Fibroblast of the conjunctiva (primary cell): ENCODE measurements at regions not wholly inside any gene's neighbourhood (a gene's known extent, or its start where the extent isn't known, plus 50 kb on each side); places are given as distances from the start of the nearest gene placed in this dataset.
A peak's percentile ranks its signal among the peaks of the same experiment; 100 is the strongest.
"Not testable (repeated sequence)": the region's sequence is repeated elsewhere in the genome, so short reads cannot be mapped to it uniquely, and the experiment has no call there.

Experiments used
- DNase-seq: peaks from one replicate; pipeline ENCODE4 v3.0.0-alpha.2; 2010; ENCODE audit warnings: low read depth

GRCh38 chr11:130550984-130551383 lies 102.5 kb downstream of the ADAMTS15 start:
- no peak for DNase-seq

DNA sequence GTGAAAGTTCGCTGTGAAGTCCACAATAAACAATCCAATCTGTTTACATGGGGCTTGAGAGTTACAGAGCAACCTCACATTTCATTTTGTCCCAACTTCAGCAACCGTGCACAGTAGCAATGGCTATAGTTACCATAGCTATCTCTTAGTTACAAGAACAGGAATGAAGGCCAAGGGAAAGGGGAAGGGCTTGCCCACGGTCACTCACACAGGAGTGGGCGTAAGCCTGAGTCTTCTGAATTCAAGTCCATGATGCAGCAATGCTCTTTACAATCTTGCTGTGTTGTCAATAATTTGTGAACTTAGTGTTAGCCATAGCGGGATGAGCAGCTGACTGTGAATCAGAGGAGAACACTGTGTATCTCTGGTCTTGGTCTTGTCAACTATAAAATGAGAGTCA lies 102.9 kb downstream of the ADAMTS15 start:
- no peak for DNase-seq

GRCh38 chr11:130553306-130553705 lies 104.9 kb downstream of the ADAMTS15 start:
- no peak for DNase-seq

- DNase-seq, result no peak
Measured at GRCh38 chr11:130554241-130555055, 106.0 kb downstream of the ADAMTS15 start.

- no peak for DNase-seq
Measured at GRCh38 chr11:130555251-130555841, 106.9 kb downstream of the ADAMTS15 start.

DNA sequence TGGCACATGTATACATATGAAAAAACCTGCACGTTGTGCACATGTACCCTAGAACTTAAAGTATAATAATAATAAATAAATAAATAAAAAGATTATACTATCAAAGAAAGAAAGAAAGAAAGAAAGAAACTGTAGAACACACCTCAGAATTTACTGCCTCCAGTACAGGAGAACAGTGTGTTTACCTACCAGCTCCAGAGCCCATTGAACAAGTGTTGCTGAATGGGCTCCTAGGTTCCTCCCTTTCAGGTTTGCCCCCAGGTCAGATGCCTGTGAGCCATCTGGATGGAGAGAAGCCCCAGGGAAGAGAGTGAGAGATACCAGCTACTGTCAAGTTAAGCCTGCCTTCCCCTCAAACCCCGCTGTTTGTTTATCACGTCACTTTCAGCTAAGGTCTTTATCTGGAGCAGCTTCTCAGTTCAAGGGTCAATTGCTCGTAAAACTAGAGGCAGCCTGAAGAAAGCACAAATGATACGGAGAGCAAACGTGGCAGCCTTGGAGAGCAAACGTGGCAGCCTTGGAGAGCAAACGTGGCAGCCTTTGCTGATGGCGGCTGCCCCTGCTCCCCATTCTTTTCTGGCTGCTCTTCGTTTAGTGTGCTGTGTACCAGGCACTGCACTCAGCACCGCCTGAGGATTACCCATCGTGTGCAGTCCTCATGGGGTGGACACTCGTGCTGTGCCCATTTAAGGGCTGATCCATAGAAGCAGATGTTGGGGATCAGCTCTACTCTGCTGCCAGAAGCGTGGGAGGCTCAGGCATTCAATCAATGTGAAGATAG lies 111.7 kb downstream of the ADAMTS15 start:
- no peak for DNase-seq

DNA sequence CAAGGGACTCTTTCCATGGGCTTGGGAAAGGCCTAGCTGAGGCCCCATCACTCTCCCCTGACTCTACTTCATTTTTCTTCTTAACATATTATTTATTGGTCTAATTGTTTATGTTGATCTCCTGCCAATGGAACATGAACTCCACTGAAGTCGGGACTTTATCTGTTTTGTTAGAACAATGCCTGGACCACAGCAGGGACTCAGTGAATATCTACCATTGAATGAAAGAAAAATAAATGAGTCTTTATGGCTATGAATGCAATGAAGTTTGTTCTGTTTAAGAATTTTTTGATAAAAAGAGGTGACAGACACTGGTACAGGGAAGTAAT lies 112.3 kb downstream of the ADAMTS15 start:
- DNase-seq, result no peak

DNA sequence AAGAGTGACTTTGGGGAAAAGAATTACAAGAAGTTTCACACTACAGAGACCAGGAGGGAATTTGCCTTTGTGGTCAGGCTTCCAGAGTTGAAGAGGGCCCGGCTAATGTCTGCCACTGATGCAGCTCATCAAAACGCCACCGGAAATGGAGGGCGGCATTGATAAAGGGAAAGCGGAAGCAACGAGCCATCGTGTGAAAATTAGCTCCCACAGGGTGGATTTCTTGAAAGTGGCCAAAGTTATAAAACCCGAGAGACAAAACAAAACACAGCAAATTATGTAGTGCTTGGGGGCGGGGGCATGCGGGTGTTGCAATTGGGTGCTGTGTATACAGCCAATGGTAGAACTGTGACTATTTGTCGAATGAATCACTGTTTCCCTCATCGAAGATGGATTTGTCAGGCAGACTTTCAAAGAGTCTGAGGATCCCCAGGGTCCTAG lies 113.0 kb downstream of the ADAMTS15 start:
- DNase-seq, result no peak

GRCh38 chr11:130562549-130562948 lies 114.1 kb downstream of the ADAMTS15 start:
- no peak for DNase-seq

DNA sequence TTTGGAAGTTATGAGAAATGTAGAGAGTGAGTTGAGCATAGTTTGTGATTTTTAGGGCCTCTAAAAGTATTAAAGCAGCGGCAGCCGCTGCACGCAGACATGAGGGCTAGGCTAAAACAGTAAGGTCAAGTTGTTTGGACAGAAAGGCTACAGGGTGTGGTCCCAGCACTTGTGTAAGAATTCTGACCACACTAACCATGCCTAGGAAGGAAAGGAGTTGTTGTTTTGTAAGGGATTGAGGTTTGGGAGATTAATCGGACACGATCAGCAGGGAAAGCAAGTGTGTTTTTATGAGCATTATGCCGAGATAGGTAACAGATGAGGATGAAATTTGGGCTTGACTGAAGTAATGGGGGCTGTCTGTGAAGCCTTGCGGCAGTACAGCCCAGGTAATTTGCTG lies 117.9 kb downstream of the ADAMTS15 start:
- not testable (repeated sequence) for DNase-seq

- DNase-seq, result no peak
Measured at GRCh38 chr11:130571519-130571918, 123.1 kb downstream of the ADAMTS15 start.

- DNase-seq, result no peak
Measured at GRCh38 chr11:130571947-130572584, 123.6 kb downstream of the ADAMTS15 start.

DNA sequence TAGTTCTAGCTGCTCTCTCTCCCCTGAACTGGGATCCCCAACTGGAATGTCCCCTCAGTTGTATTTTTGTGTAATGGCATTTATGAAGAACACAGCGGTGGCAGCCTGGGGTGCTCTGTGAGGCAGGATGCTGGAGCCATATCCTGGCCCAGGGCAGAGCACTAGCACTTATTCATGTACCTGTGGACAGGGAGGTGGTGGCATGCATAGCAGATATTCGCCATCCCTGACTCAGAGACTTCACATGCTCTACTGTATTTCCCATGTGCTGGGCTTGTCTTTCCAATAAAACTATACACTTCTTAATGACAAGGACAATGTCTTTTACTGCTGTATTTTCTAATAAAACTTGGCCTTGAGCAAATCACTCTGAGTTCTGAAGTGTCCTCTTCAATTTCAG lies 125.3 kb downstream of the ADAMTS15 start:
- DNase-seq, result no peak

DNA sequence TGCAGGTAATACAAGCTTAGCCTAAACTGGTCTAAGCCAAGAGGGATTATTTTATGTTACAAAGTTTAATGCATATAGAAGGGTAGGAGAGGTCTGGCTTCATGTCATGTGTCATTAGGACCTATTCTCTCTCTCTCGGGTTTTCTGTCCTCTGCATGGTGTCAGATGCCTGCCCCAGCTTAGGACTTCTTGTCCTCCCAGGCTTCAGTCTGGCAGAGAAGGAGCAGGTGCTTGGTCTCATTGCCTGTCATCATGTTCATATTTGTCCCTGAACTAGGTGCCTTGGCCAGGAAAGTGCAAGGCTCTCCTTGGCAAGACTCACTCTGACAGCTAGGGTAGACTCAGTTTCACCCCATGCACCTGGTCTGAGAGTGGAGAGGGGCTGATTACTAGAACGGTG lies 126.3 kb downstream of the ADAMTS15 start:
- no peak for DNase-seq

GRCh38 chr11:130576146-130576545 lies 127.7 kb downstream of the ADAMTS15 start:
- DNase-seq, result no peak

GRCh38 chr11:130578738-130579368 lies 130.4 kb downstream of the ADAMTS15 start:
- DNase-seq, result no peak

GRCh38 chr11:130580372-130580771 lies 131.9 kb downstream of the ADAMTS15 start:
- no peak for DNase-seq

- no peak for DNase-seq
Measured at GRCh38 chr11:130580891-130581492, 132.5 kb downstream of the ADAMTS15 start.

GRCh38 chr11:130581646-130582045 lies 133.2 kb downstream of the ADAMTS15 start:
- DNase-seq, result no peak

DNA sequence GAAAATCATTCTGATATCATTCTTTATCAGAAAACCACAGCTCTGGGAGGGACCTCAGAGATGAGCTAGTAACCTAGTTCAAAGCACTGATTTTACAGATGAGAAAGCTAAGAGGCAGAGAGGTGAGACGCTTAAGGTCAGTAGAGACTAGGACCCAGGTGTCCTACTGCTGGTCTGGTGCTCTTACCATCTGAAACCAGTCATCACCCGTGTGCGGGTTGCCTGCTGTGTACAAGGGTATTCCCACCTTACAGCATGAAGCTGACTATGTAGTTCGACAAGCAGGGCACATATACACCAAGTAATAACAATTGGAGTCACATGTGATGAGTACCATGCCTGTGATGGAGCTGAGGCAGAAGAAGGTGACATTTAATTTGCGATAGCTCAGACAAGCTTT lies 133.7 kb downstream of the ADAMTS15 start:
- no peak for DNase-seq

DNA sequence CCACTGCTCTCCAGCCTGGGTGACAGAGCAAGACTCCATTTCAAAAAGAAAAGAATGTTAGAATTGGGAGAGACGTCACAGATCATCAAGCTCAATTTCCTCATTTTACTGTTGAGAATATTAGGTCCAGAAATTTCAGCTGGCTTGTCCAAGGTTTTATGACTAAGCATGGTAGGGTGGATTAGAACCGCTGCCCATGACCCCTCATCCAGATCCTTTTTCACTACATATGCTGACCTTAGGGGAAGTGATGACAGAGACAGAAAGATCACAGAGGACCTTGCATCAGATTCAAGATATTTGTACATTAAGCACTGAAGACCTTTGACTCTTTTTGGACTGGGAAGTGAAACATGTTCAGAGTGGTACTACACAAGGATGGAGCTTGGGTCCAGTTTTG lies 134.5 kb downstream of the ADAMTS15 start:
- DNase-seq, result peak; percentile 55

DNA sequence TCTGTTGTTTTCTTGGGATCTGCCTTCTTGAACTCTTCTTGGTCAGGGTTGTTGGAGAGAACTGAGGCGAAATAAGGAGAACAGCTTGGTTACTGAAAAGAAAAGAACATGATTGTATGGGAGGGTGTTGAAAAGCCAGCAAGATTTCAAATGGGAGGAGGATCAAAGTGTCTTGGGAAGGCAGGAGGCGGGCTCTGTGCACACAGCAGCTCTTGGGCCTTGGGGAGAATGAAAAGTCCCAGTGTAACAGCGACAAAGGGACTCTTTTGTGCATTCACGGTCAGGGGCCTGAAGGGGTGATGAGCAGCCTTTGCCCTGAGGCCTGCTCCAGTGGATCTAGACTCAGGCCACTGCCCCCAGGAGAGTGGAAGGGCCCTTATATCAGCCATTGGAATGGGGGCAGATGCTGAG lies 135.4 kb downstream of the ADAMTS15 start:
- no peak for DNase-seq
